ENCODE measurements at regions not wholly inside any gene's neighbourhood (a gene's known extent, or its start where the extent isn't known, plus 50 kb on each side); places are given as distances from the start of the nearest gene placed in this dataset.
"Not testable (repeated sequence)": the region's sequence is repeated elsewhere in the genome, so short reads cannot be mapped to it uniquely, and the experiment has no call there.

GRCh38 chr13:26483546-26483945, 73.9 kb upstream of the WASF3 start:
- DNase-seq (ENCODE audit: low read depth in 2 of 2) = no peak

GRCh38 chr13:26484196-26484595, 73.3 kb upstream of the WASF3 start:
- DNase-seq (ENCODE audit: low read depth in 2 of 2) = no peak

- no peak for DNase-seq (ENCODE audit: low read depth in 2 of 2)
Observed at GRCh38 chr13:26485288-26485687, 72.2 kb upstream of the WASF3 start.

- DNase-seq (ENCODE audit: low read depth in 2 of 2) = no peak
Observed at GRCh38 chr13:26485786-26486185, 71.7 kb upstream of the WASF3 start.

- no peak for DNase-seq (ENCODE audit: low read depth in 2 of 2)
Observed at GRCh38 chr13:26486550-26486949, 70.9 kb upstream of the WASF3 start.

GRCh38 chr13:26487781-26488180, 69.7 kb upstream of the WASF3 start:
- no peak for DNase-seq (ENCODE audit: low read depth in 2 of 2)

- no peak for DNase-seq (ENCODE audit: low read depth in 2 of 2)
Observed at GRCh38 chr13:26488236-26489003, 69.1 kb upstream of the WASF3 start.

GRCh38 chr13:26492301-26492700, 65.2 kb upstream of the WASF3 start:
- not testable (repeated sequence) for DNase-seq (ENCODE audit: low read depth in 2 of 2)

GRCh38 chr13:26494571-26495195, 62.8 kb upstream of the WASF3 start:
- DNase-seq (ENCODE audit: low read depth in 2 of 2) = no peak

- DNase-seq (ENCODE audit: low read depth in 2 of 2) = no peak
Observed at GRCh38 chr13:26495750-26496149, 61.7 kb upstream of the WASF3 start.

GRCh38 chr13:26497968-26498511, 59.4 kb upstream of the WASF3 start:
- DNase-seq (ENCODE audit: low read depth in 2 of 2) = no peak

GRCh38 chr13:26498656-26499601, 58.6 kb upstream of the WASF3 start:
- DNase-seq (ENCODE audit: low read depth in 2 of 2) = no peak

- DNase-seq (ENCODE audit: low read depth in 2 of 2) = no peak
Observed at GRCh38 chr13:26500618-26501320, 56.7 kb upstream of the WASF3 start.

GRCh38 chr13:26501641-26502040, 55.8 kb upstream of the WASF3 start:
- DNase-seq (ENCODE audit: low read depth in 2 of 2) = no peak

GRCh38 chr13:26502826-26503225, 54.7 kb upstream of the WASF3 start:
- DNase-seq (ENCODE audit: low read depth in 2 of 2) = peak; percentile 10 to 18

GRCh38 chr13:26503826-26504594, 53.5 kb upstream of the WASF3 start:
- DNase-seq (ENCODE audit: low read depth in 2 of 2) = no peak
